TTC549 (cell line): ENCODE measurements at regions not wholly inside any gene's neighbourhood (a gene's known extent, or its start where the extent isn't known, plus 50 kb on each side); places are given as distances from the start of the nearest gene placed in this dataset.
"Not testable (repeated sequence)": the region's sequence is repeated elsewhere in the genome, so short reads cannot be mapped to it uniquely, and the experiment has no call there.

Experiments
- FAIRE-seq: peaks from 2 replicates; lab custom pipeline; 2012; peaks lifted over from hg19 to GRCh38; lab: Jason Lieb, UNC

DNA sequence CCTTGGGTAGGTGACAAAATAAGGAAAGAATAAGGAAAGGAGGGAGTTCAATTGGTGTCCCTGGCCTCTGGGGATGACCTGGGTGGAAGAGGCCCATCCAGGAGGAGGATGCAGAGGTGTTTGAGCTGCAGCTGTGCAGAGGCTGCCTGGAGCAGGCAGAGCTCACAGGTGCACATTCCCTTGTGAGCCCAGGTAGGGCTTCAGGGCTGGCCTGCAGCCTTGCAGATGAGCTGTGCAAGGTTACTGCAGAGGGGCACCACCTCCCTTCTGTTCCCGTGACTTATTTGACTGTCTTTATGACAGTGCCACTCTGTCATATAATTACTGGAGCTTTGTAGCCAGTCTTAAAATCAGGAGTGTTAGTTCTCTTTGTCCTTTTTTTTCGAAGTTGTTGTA, 263.2 kb upstream of the HS6ST1 start:
- no peak for FAIRE-seq

DNA sequence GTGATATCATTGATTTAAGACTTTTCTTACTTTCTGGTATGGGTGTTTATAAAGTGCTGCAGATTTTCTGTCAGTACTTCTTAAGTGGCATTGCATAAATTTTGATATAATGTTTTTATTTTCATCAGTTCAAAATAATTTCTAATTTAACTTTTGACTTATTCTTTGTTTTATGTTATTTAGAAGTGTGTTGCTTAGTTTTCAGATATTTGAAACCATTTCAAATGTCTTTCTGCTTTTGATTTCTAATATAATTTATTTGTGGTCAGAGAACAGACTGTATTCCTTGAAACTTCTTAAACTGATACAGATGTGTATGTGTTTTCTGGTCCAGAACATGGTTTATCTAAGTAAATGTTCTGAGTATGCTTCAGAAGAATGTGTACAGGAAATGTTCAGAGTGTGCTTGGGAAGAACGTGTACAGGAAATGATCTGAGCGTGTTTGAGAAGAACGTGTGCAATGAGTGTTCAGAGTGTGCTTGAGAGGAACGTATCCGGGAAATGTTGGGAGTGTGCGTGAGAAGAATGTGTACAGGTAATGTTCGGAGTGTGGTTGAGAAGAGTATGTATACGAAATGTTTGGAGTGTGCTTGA, 265.7 kb upstream of the HS6ST1 start:
- no peak for FAIRE-seq

DNA sequence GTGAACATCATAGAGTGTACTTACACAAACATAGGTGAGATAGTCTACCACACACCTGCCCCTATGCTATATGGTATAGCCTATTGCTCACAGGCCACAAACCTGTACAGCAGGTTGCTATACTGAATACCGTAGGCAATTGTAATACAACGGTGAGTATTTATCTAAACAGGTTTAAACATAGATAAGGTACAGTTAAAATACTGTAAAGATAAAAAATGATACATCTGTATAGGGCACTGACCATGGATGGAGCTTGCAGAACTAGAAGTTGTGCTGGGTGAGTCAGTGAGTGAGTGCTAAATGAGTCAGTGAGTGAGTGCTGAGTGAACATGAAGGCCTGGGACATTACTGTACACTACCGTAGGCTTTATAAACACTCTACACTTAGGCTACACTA, 267.0 kb upstream of the HS6ST1 start:
- no peak for FAIRE-seq

DNA sequence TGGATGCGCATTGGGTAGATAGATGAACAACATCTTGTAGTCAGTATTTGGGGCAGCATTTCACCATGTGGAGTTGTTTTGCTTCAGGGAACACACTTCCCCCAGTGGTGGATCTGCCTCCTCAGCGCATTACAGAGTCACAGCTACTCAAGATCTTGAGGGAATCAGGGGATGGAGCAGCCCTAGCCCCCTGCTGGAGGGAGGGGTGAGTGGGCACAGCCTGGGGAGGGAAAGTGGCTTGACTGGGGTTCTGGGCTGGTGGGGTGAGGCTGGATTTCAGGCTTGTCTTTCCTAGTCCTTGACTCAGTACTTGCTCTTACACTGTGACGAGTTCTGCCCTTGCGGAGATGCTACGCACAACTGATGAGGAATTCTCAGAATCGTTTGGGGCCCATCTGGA, 271.0 kb upstream of the HS6ST1 start:
- no peak for FAIRE-seq

DNA sequence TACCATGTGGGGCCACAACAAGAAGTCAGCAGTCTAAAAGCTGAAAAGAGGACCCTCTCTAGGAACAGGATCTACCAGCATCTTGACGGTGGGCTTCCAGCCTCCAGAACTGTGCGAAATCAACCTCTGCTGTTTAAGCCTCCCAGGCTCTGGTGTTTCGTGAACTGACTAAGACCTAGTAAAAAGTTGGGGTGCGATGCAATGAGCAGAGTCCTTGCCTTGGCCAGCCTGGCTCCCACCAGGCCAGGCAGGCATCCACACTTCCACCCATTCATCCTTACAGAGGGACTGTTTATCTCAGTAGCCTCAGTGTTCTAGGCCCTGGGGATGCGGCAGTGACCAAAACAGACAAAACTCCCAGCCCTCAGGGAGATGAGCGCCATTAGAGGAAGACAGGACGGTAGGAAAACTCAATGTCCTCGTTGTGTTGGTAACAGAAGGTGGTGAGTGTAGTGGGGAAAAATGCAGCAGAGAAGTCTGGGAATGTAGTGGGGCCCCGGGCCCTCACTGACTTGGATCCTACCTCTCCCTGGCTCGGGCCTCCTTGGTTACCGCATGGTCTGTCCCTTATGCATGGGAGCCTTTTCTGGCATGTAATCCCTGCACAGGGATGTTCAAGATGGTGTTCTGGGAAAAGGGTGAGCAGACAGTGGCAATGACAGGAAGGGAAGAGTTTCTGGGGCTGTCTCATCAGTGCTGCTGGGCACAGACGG, 271.8 kb upstream of the HS6ST1 start:
- no peak for FAIRE-seq

DNA sequence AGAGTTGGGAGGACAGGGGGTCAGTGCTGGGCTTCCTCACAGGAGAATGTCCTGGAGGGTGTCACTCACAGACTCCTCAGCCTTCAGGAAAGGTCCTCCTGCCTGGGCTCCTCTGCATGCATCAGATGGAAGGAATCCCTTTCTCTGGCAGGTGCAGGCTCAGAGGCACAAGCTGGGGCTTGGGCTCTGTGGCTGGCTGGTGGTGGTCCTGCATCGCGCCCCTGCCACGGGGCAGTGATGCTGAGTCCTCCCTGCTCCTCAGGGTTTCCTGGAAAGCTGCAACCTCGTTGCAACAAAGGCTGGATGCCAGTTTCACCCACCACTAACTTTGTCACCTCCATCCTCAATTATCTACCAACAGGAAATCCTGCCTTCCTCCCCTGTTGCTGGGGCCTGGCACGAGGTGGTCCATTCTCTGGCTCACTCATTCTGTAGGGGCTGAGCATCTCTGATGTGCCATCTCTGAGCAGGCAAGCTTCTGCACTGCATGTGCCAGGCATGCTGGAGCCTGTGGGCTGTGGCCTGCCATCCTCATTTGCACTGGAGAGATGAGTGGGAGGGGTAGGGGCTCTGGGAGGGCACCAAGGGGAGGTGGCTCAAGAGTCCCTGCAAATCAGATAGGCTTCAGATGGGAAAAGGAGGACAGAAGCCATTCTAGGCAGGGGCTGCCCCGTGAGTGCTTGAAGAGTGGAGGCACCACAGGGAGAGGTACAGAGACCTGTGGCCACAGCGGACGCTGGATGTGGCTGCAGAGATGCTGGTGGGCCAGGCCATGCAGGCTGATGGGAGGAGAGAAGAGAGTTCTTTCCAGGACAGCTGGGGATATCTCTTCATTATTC, 272.6 kb upstream of the HS6ST1 start:
- FAIRE-seq = no peak

DNA sequence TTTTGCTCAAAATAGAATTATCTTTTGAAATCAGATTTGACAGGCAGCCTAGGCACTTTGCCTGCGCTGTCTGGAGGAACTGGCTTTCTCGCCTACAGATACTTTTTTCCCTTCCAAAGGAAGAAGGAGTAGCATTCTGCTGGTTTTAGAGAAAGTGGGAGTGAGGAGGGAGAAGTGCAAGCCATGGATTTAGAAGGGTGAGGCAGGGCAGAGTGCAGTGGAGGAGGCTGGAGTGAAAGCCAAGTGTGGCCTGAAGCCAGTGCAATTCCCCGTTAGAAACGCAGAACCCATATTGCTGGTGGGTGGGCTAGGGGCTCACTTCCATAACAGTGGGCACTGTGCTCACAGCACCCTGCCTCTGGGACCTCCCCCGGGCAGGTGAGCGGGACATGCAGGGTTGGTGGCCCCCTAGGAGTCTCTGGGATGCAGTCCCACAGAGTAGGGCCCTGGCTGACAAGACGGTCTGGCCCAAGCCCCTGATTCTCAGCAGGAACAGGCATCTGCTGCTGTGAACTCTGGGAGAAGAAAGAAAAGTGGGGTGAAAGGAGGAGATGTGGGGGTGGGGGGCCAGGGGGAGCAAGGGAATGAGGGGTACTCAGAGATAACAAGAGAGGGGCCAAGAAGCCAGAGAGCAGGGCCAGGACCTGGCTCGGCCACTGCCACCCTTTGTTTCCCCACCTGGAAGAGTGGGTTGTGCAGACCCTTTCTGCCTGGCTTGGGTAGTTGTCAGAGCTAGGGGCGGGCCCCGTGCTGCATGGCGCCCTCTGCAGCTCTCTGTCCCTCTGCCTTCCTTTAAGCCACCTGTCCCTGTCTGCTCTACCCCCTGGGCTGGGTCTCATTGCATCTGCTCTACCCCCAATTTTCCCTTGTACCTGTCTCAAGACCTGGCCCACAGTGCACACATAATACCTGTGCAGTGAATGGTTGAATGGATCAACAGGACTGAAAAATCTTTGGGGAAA, 273.5 kb upstream of the HS6ST1 start:
- FAIRE-seq = no peak

DNA sequence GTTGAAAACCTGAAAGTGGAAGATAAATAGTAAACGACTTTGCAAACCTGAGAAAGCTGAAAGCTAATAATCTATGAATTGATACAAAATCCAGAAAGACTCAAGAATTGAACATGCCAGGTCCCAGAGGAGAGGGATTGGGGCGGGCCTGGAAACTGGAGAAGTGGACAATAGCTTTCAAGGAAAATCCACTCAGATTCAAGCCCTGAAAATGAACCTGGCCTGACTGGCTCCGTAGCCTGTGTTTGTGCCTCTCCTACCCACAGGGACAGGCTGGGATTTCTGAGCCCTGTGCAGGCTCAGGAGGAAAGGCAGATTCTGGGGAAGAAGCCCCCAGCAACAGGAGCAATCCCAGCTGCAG, 274.8 kb upstream of the HS6ST1 start:
- FAIRE-seq = no peak

DNA sequence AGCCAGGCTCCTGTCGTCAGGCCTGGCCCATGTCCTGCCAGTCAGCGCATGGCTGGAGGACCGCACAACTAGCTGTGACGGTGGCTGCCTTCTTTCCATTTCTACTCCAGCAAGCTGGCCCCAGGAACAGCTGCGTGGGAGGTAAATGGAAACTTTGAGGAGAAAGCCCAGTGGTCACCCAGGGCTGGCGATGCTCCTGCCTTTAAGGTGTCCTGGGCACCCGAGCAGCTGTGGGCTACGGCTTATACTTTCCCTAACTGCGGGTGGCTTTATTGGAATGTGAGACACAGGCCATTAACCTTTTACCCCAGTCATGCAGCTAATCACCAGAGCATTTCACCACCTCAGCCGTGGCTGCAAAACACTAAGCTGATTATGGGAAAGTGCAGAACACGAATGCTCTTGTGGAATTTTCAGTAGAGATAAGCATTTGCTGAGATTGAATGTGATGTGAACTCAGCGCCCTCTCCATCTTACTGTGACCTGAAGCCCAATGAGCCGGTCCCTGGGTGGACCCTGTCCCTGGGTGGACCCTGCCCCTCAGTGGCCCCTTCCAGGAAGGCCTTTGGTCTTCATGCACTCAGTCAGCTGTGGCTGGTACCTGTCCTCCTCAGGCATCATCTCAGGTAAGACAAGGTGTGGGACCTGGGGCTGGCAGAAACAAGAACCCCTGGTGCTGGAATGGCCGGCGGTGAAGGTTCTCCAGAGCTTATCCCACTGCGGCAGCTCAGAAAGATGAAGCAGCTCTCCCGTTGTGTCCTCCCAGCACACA, 275.4 kb upstream of the HS6ST1 start:
- no peak for FAIRE-seq

DNA sequence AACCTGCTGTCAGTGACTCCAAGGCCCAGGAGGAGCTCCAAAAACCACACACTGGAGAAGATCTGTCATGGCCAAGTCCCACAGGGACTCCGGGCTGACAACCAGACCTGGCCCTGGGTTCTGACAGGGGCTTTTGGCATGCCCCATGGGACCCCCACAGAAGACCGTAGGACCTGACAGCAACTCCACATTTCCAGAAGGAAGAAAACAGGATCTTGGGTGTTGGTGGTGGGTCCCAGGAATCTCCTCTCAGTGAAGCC, 275.9 kb upstream of the HS6ST1 start:
- FAIRE-seq = no peak

DNA sequence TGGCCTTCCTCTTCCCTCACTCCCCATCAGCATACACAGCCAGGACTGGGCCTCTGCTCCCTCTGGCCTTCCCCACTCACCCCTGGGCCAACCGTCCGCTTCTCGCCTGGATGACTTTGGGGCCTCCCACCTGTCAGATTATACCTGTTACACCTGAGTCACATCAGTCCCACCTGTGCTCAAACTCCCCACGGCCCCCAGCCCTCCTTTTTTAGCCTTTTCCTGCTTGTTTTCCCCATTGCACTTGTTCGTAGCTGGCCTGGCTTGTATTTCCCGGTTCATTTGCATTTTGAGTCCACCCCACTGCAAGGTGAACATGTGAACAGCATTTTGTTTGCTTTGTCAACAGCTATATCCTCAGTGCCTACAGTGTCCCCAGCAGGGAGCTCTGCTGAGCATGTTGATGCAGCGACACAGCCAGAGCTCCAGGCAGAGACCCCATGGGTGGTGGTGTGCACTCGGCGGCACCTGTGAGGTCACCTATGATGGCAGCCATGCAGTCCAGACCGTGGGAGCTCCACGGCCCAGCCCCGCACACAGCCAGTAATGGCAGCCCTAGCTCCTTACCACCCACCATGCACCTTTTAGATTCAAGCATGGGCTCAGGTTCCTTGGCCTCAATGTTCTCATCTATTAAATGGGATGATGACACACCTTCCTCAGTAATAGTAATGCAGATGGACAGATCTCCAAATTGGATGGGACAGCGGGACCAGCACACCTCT, 276.4 kb upstream of the HS6ST1 start:
- no peak for FAIRE-seq

DNA sequence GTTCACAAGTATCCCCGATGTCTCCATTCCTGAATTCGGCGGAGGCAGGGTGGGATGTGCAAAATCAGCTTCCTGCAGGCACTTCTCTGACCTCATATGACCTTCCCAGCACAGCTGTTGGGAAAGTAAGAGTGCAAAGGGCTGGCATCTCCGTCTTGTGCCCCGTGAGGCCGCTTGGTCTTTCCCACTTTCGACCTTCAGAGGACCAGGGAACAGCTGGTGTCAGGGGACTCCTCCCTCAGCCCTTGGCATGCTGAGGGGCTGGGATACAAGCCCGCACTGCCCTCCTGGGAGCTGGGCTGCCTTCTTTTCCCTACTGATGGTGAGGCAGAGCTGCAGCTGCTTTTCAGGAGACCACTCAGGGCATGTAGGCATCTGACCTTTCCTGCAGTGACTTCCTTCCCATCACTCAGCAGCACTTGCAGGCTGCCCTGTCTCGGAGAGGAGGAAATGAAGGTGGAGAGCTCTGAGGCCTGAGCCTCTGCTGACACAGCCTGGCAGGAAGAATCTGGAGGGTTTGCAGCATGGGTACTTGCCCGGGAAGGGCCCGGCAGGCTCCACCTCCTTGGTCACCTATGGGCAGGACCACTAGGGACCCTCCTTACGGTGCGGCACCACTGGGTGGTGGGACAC, 277.2 kb upstream of the HS6ST1 start:
- no peak for FAIRE-seq

DNA sequence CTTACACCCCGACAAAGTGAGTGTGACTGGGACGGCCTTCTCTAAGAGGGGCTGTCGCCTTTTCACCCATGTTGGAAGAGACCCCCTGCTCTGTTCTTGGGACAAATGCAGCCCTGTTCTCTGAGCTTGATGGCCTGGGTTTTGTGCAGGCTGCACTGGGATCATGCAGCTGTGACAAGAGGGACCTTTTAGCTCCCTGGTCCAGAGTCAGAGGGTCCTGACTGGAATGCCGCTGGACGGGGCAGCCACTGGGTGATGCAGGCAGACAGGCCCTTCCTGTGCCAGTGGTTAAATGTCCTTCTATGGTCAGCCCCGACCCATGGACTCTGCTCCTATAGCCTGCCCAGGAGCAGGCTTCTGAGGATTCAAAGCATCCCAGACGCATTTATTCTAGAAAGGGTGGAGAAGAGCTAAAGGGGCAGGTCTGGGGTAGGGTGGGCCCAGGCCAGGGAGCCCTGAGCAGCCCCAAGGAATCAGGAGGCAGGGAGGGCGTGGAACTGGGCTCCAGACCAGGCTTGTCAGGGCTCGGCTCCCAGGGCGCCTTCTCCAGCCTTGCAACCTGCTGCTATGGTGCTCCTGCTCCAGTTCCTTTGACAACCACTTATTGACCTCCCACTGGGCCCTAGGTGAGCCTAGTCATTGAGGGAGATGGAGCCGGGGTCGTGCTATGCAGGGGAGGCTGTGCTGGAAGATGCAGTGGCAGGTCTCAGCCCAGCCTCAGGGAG, 277.9 kb upstream of the HS6ST1 start:
- no peak for FAIRE-seq

DNA sequence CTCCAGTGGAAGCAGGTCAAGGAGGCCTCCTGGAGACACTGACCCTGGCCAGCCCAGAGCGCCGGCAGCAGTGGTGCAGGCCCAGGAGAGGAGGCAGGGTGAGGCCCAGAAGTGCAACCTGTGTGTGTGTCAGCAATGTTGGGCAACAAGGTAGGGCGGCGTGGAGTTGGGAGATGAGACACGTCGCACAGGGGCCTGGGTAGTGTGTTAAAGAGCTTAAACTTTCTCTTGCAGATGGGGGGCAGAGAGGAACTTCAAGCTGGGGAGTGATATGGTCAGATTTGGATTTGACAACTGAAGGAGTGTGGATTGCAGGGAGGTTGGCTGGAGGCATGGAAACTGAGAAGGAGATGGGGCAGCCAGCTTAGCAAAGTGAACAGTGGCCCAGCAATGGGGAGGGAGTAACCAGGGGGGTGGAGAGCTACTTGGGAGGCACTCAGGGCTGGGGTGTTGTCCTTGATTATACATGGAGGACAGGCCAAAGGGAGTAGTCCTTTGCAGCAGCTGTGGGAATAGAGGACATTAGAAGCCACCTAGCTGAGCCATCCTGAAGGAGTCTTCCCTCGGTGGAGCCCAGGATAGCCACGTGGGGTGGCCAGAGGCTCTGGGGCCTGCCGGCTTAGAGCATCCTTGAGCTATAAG, 278.6 kb upstream of the HS6ST1 start:
- FAIRE-seq = no peak

DNA sequence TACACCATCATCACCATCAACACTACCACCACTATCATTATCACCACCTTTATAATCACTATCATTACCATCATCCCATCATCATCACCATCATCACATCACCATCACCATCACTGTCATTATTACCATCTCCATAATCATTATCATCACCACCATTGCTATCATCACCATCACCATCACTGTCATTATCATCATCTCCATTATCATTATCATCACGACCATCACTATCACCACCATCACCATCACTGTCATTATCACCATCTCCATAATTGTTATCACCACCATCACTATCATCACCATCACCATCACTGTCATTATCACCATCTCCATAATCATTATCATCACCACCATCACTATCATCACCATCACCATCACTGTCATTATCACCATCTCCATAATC, 279.6 kb upstream of the HS6ST1 start:
- FAIRE-seq = not testable (repeated sequence)

DNA sequence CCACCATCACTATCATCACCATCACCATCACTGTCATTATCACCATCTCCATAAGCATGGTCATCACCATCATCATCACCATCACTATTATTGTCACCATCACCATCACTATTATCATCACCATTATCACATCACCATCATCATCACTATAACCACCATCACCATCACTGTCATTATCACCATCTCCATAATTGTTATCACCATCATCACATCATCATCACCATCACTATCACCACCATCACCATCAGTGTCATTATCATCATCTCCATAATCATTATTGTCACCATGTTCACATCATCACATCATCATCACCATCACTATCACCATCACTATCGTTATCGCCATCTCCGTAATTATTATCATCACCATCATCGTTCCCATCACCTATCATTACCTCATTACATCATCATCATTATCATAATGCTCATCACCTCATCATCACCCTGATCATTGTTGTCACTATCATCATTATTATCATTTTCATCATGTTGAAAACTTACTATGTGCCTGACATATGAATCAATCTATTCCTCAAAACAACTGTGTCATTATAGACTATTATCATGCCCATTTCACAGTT, 280.3 kb upstream of the HS6ST1 start:
- no peak for FAIRE-seq

DNA sequence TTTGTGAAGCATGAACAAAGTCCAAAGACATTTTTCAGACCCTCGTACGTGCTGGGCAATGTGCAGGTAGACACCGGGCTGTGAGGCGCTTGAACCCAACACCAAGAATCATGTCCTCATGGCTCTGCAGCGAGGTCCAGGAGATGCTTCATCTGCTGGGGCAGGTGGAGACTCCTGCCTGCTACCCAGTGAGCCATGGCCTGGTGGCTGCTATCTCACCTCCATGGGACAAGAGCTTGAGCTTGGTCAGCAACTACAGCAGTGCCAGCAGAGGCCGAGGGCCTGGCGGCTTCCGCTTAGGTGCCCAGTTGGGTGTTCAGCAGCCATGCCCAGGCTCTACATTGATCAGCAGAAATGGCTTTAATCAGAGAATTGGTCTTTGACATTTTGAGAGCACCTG, 281.0 kb upstream of the HS6ST1 start:
- FAIRE-seq = no peak

DNA sequence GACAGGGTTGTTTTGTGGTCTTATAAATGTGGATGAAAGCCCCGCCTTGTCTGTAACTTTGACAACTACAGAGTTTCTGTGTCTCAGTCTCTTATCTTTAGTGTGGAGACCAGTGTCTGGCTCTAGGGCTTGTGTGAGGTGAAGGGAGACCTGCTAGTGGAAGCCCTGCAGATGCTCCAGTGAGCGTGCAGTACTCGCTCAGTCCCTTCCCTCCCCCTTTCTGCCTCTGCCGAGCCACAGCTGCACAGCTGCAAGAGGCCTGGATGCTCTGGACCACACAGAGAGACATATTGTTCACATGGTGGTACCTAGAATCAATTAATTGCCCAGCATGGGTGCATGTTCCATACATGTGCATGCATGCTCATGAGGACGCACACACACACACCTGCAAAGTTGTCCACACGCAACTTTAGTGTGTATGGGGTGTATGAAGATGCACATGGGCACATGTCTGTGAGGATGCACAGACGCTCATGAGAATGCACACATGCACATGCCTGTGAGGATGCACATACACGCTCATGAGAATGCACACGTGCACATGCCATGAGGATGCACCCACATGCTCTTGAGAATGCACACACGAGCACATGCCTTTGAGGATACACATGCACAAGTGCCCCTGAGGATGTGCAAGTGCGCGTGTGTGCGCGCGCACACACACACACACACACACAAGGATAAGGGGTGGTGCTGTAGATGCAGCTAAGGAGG, 282.1 kb upstream of the HS6ST1 start:
- no peak for FAIRE-seq
